ENCODE measurements at regions not wholly inside any gene's neighbourhood (a gene's known extent, or its start where the extent isn't known, plus 50 kb on each side); places are given as distances from the start of the nearest gene placed in this dataset.

DNA sequence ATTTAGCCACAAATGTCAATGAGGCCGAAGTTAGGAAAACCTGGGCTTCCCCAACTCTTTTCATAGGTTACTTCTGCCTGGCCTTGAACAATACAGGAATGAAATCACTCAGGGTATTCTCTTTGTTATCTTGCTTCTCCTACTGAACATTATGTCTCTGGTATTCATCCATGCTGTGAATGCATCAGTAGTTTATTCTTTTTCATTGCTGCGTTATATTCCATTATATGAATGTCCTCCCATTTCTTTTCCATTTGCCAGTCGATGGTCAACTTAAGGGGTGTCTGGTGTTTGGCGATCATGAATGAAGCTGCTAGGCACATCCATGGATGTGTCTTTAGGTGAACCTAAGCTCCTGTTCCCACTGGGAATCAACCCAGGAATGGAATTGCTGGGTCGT, 128.3 kb downstream of the CRLF3 start:
- TF ChIP-seq, protein P1, sequence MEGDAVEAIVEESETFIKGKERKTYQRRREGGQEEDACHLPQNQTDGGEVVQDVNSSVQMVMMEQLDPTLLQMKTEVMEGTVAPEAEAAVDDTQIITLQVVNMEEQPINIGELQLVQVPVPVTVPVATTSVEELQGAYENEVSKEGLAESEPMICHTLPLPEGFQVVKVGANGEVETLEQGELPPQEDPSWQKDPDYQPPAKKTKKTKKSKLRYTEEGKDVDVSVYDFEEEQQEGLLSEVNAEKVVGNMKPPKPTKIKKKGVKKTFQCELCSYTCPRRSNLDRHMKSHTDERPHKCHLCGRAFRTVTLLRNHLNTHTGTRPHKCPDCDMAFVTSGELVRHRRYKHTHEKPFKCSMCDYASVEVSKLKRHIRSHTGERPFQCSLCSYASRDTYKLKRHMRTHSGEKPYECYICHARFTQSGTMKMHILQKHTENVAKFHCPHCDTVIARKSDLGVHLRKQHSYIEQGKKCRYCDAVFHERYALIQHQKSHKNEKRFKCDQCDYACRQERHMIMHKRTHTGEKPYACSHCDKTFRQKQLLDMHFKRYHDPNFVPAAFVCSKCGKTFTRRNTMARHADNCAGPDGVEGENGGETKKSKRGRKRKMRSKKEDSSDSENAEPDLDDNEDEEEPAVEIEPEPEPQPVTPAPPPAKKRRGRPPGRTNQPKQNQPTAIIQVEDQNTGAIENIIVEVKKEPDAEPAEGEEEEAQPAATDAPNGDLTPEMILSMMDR (IDR thresholded peaks at IDR 0.05): no peak
- TF ChIP-seq POLR2A (IDR thresholded peaks at IDR 0.05): no peak

Data from testis (tissue), 2 donors.